Neural cell (in vitro differentiated cells): ENCODE measurements at regions not wholly inside any gene's neighbourhood (a gene's known extent, or its start where the extent isn't known, plus 50 kb on each side); places are given as distances from the start of the nearest gene placed in this dataset.

Experiments
- H2AFZ ChIP-seq: fragments of 200-600, 300-800 bp; sonication (generic), shearing (Covaris generic); 2 replicates; pipeline ENCODE4 v1.6.0; 2014; ENCODE audit warnings: low read depth, mild to moderate bottlenecking, antibody characterized with exemption, low read length, moderate library complexity
- H3F3A ChIP-seq: fragments of 200-600 bp; shearing (Covaris generic); 2 replicates; pipeline ENCODE4 v1.6.1; 2016; ENCODE audit warnings: mild to moderate bottlenecking, moderate library complexity, mixed read lengths, antibody characterized with exemption, low read length; ENCODE audit not compliant: insufficient read depth, poor library complexity, severe bottlenecking
- H3K27ac ChIP-seq: fragments of 200-600, 300-800 bp; sonication (generic), shearing (Covaris generic); 2 replicates; pipeline ENCODE4 v1.5.1; 2014; ENCODE audit warnings: mild to moderate bottlenecking, low read length, moderate library complexity
- H3K27me3 ChIP-seq: fragments of 300-800, 200-600 bp; sonication (generic), shearing (Covaris generic); 2 replicates; pipeline ENCODE4 v1.6.0; 2014; ENCODE audit warnings: mild to moderate bottlenecking, low read depth, low read length, moderate library complexity; ENCODE audit not compliant: insufficient read depth
- H3K36me3 ChIP-seq: fragments of 300-800, 200-600 bp; sonication (generic), shearing (Covaris generic); 2 replicates; pipeline ENCODE4 v1.5.1; 2014; ENCODE audit warnings: mild to moderate bottlenecking, antibody characterized with exemption, low read length, moderate library complexity; ENCODE audit not compliant: insufficient read depth
- H3K4me2 ChIP-seq: fragments of 300-800, 200-600 bp; sonication (generic), shearing (Covaris generic); 2 replicates; pipeline ENCODE4 v1.6.0; 2014; ENCODE audit warnings: mild to moderate bottlenecking, low read length
- H3K4me3 ChIP-seq: fragments of 300-800, 200-600 bp; sonication (generic), shearing (Covaris generic); 2 replicates; pipeline ENCODE4 v1.5.1; 2014; ENCODE audit warnings: mild to moderate bottlenecking, low read length, moderate library complexity
- H3K79me2 ChIP-seq: fragments of 200-600 bp; shearing (Covaris generic); replicated peaks from 2 replicates; pipeline ENCODE4 v1.6.0; 2014; ENCODE audit warnings: mild to moderate bottlenecking, low read length, moderate library complexity; ENCODE audit not compliant: insufficient read depth
- H3K9ac ChIP-seq: fragments of 300-800, 200-600 bp; sonication (generic), shearing (Covaris generic); 2 replicates; pipeline ENCODE4 v1.6.1; 2016; ENCODE audit warnings: mild to moderate bottlenecking, low read length, mixed read lengths
- H3K9me2 ChIP-seq: fragments of 200-600 bp; shearing (Covaris generic); 2 replicates; pipeline ENCODE4 v1.6.1; 2016; ENCODE audit warnings: mild to moderate bottlenecking, low read length, mixed read lengths; ENCODE audit not compliant: insufficient read depth
- H3K9me3 ChIP-seq: fragments of 200-600, 300-800 bp; sonication (generic), shearing (Covaris generic); 2 replicates; pipeline ENCODE4 v1.6.1; 2016; ENCODE audit warnings: mild to moderate bottlenecking, mixed run types, low read length, moderate library complexity, mixed read lengths
- H4K20me1 ChIP-seq: fragments of 200-600 bp; shearing (Covaris generic); 2 replicates; pipeline ENCODE4 v1.6.1; 2016; ENCODE audit warnings: mild to moderate bottlenecking, mixed run types; ENCODE audit not compliant: insufficient read depth
- CTCF ChIP-seq: fragments of 450-650 bp; IDR thresholded peaks from 2 replicates; pipeline ENCODE4 v1.5.1; 2014; ENCODE audit warnings: antibody characterized with exemption, mild to moderate bottlenecking, moderate library complexity; ENCODE audit not compliant: poor library complexity, severe bottlenecking
- EP300 ChIP-seq: fragments of 450-650 bp; conservative IDR thresholded peaks from 2 replicates; pipeline ENCODE4 v1.6.1; 2014; ENCODE audit warnings: antibody characterized with exemption, mild to moderate bottlenecking, moderate library complexity; ENCODE audit not compliant: poor library complexity, severe bottlenecking
- EZH2 ChIP-seq: fragments of 200-600, 300-800 bp; shearing (Covaris generic), sonication (generic); IDR thresholded peaks from 2 replicates; pipeline ENCODE4 v1.6.1; 2014; ENCODE audit warnings: antibody characterized with exemption, low read length, borderline replicate concordance, mild to moderate bottlenecking; ENCODE audit not compliant: insufficient read depth, poor library complexity, severe bottlenecking
- MXI1 ChIP-seq: fragments of 450-650 bp; conservative IDR thresholded peaks from 2 replicates; pipeline ENCODE4 v1.6.1; 2014; ENCODE audit warnings: antibody characterized with exemption, mild to moderate bottlenecking; ENCODE audit not compliant: poor library complexity, severe bottlenecking
- POLR2AphosphoS5 ChIP-seq: IDR thresholded peaks from 2 replicates; pipeline ENCODE4 v1.6.1; 2012
- RAD21 ChIP-seq: fragments of 450-650 bp; conservative IDR thresholded peaks from 2 replicates; pipeline ENCODE4 v1.6.1; 2014; ENCODE audit warnings: antibody characterized with exemption, mild to moderate bottlenecking, moderate library complexity
- REST ChIP-seq: IDR thresholded peaks from 2 replicates; pipeline ENCODE4 v1.6.1; 2012; ENCODE audit warnings: borderline replicate concordance
- SMC3 ChIP-seq: fragments of 450-650 bp; conservative IDR thresholded peaks from 2 replicates; pipeline ENCODE4 v1.6.1; 2014; ENCODE audit warnings: antibody characterized with exemption, mild to moderate bottlenecking, moderate library complexity; ENCODE audit not compliant: poor library complexity
- TAF1 ChIP-seq: IDR thresholded peaks from 2 replicates; pipeline ENCODE4 v1.6.1; 2012; ENCODE audit warnings: low read depth

GRCh38 chr9:10911373-10911772 is 298.6 kb upstream of the PTPRD start:
- Histone ChIP-seq H3F3A (no peaks in the 10 kb centered on the region), H2AFZ (no peak overlapping the region), H3K4me2 (no peak overlapping the region), H3K79me2 (no peaks in the 10 kb centered on the region), H3K4me3 (no peak overlapping the region), H3K27me3 (no peaks in the 10 kb centered on the region), H3K9me2 (no peaks in the 10 kb centered on the region), H3K27ac (no peak overlapping the region), H3K9me3 (no peaks in the 10 kb centered on the region), H3K36me3 (no peaks in the 10 kb centered on the region), H3K9ac (no peak overlapping the region), H4K20me1 (no peaks in the 10 kb centered on the region)
- TF ChIP-seq POLR2AphosphoS5 (no peak), RAD21 (no peak), EZH2 (no peak), TAF1 (no peak), SMC3 (no peak), MXI1 (no peak), CTCF (no peak), REST (no peak), EP300 (no peak)

GRCh38 chr9:10917001-10917400 is 304.2 kb upstream of the PTPRD start:
- Histone ChIP-seq H3K27me3 (no peaks in the 10 kb centered on the region), H4K20me1 (no peaks in the 10 kb centered on the region), H2AFZ (no peak overlapping the region), H3K4me3 (no peak overlapping the region), H3K9me2 (no peaks in the 10 kb centered on the region), H3K9ac (no peak overlapping the region), H3K27ac (no peak overlapping the region), H3K4me2 (no peak overlapping the region), H3F3A (no peaks in the 10 kb centered on the region), H3K9me3 (no peaks in the 10 kb centered on the region), H3K79me2 (no peaks in the 10 kb centered on the region), H3K36me3 (no peaks in the 10 kb centered on the region)
- no peak for TF ChIP-seq SMC3
- TF ChIP-seq TAF1: no peak
- no peak for TF ChIP-seq EZH2
- no peak for TF ChIP-seq RAD21
- TF ChIP-seq MXI1: no peak
- TF ChIP-seq CTCF: no peak
- no peak for TF ChIP-seq POLR2AphosphoS5
- TF ChIP-seq EP300: no peak
- no peak for TF ChIP-seq REST
